Stromal cell of bone marrow (primary cell): ENCODE measurements at regions not wholly inside any gene's neighbourhood (a gene's known extent, or its start where the extent isn't known, plus 50 kb on each side); places are given as distances from the start of the nearest gene placed in this dataset.

Experiments used
- DNase-seq: peaks from one replicate; pipeline ENCODE4 v3.0.0-alpha.2; 2012; ENCODE audit warnings: low read depth

GRCh38 chr13:22428188-22428828 lies 752.5 kb upstream of the SGCG start:
- peak; percentile 5 for DNase-seq

GRCh38 chr13:22432690-22433089 lies 748.1 kb upstream of the SGCG start:
- DNase-seq = no peak

DNA sequence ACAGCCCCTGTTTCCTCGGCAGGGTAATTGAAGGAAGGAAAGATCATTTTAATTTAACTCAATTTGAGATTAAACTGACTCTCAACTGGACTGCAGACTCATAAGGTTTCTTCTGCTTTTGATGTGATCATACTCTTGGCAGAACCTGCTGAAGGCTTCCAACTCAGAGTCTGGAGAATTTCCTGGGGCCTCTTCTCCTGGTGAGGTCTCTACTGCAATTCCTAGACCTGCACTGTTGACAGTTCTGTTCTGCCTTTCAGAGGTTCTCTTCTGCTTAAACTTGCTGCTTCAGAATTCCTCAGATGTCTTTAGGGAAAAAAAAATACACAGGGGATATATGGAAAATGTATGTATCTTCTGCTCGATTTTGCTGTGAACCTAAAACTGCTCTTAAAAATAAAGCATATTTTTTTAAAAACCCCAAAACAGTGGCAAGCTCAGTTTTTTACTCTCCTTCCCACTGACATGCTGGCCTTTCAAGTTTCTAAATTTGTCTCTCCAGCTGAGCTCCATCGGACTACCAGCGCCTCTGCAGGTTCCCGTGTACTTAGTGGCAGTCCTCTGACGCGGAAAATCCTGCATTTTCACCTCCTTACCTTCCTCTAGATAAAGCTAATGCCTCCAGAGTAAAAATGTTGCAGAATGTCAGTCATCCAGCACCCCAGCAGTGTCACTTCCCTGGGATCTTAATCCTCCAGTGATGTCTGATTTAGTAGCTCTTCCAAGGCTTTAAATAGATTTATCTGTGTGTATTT lies 733.5 kb upstream of the SGCG start:
- no peak for DNase-seq

GRCh38 chr13:22449251-22449650 lies 731.5 kb upstream of the SGCG start:
- no peak for DNase-seq

- DNase-seq = peak; percentile 8
These were observed 729.4 kb upstream of the SGCG start for GRCh38 chr13:22451327-22451741.

DNA sequence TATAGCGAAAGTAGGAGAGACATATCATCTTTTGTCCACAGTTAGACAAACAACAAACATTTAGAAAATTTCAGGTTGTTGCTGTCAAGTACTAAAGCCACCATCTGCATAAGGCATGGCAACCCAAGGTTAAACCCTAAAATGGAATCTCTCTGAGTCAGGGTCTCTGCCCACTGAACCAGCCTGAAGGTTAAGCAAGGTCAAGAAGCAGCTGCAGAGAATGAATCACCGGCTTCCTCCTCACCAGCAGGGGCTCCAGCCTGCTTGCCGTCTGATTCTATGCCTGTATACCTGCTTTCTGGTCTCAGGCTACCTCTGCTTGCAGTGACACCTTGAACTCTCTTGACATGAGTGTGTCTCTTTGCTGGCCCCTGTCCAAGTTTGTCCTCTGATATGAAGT lies 726.2 kb upstream of the SGCG start:
- DNase-seq = no peak

GRCh38 chr13:22455036-22455435 lies 725.7 kb upstream of the SGCG start:
- DNase-seq = no peak

GRCh38 chr13:22461854-22462490 lies 718.8 kb upstream of the SGCG start:
- DNase-seq = no peak

- no peak for DNase-seq
These were observed 717.7 kb upstream of the SGCG start for GRCh38 chr13:22463089-22463488.

DNA sequence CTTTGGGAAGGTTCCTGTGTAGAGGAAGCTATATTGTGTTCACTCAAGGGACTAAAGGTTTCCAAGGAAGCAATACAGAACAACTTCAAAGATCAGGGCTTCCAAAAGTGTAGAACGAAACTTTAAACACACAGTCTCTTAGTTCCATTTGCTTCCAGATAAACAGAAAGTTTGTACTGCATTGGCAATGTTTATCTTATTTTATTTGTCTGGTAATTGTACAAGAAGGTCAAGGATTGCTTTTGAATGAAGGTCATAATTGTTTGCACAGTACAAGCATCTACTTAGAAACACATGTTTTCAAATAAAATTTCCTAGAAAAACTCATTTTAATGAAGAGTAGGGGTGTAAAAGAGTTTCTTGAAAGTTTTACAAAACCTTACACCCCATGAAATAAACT lies 712.7 kb upstream of the SGCG start:
- no peak for DNase-seq

- no peak for DNase-seq
These were observed 712.0 kb upstream of the SGCG start for GRCh38 chr13:22468824-22469223.

DNA sequence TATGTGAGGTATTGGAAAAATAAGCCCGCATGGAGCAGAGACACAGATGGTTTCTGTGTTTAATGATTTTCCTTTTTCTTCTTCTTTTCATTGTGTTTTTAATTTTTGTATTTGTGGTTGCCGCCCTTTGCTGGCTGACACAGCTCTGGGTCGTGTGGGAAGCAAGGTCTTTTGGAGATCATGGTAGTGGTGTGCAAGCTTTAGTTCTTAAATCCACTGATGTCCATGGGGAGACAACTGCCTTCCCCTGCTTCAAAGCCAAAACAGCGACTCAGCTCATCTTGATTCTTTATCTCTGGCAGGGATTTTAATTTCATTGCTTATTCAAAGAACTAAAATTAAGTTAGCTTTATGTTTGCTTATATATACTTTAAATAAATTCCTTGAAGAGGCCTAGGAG lies 711.3 kb upstream of the SGCG start:
- no peak for DNase-seq

GRCh38 chr13:22470075-22470474 lies 710.7 kb upstream of the SGCG start:
- no peak for DNase-seq

DNA sequence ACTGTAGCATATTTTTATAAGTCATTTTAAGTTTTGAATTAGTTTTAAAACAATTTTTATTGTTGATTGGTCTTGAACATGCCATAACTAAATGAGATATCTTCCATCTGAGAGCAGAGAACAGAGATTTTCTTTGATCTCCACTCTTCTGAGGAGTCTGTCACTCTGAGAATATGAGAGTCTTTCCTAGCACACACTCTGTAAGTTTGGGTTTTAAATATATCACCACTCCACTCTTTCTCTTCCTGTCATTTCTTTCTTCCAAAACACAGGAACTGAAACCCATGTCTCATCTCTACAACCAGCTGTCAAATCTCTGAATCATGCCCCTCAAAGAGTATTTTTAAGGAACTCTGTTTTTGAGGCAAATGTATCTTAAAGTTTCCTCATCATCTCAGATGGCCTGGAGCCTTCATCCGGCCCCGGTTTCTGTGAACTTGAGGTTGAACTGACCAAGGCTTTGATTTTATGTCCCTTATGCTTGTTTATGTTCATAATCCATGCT lies 698.2 kb upstream of the SGCG start:
- no peak for DNase-seq

DNA sequence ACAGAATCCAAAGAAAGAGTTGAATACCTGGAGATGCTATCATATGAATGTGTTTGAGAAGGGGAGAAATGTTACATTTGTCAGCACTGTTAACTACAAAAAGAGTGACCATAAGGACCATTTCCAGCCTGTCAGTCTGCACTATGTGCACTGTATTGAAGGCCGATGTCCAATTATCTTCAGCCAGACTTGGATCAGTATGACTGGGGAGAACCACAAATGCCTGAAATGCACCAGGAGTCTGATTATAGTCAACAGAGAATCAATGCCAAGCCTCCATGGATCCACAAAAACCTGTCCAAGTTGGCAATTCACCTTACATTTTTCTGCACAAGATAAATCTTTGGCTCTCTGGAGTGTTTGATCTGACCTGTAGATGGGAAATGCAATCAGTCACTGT lies 697.5 kb upstream of the SGCG start:
- no peak for DNase-seq

DNA sequence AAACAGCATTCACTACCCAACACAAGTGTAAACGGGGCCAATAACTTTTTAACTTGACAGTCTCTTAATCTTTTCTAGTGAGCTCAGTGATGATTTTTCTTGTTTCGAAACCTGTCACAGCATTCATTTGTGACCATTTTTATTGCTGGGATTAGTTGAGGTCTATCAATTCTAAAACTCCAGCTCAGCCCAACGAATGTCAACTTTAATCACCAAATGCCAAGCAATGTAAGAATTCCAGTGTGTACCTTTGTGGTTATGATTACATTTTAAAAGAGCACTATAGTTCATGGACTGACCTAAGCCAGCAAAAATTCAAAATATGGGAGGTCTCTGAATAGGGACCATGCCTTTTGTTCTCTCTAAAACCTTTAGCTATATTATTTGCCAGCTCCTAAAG lies 694.3 kb upstream of the SGCG start:
- DNase-seq = no peak

- no peak for DNase-seq
These were observed 692.8 kb upstream of the SGCG start for GRCh38 chr13:22487932-22488331.

DNA sequence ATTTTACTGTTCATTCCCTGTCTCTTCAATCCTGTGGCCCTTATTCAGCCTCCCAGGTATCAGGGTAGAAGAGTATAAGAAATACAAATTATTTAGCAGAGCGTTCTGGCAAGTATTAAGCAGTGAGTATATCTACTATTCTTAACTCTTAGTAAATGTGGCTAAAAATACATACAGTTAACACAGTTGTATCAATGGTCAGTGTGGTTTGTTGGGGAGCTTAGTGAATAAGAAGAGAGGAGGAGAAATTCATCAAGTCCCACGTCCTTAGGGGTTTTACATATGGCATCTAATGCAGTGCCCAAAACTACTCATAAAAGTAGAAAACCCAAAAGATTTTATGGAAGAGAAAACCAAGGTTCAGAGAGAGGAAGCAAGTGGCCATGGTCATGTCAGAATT lies 691.0 kb upstream of the SGCG start:
- DNase-seq = no peak

- DNase-seq = no peak
These were observed 685.0 kb upstream of the SGCG start for GRCh38 chr13:22495819-22496218.

DNA sequence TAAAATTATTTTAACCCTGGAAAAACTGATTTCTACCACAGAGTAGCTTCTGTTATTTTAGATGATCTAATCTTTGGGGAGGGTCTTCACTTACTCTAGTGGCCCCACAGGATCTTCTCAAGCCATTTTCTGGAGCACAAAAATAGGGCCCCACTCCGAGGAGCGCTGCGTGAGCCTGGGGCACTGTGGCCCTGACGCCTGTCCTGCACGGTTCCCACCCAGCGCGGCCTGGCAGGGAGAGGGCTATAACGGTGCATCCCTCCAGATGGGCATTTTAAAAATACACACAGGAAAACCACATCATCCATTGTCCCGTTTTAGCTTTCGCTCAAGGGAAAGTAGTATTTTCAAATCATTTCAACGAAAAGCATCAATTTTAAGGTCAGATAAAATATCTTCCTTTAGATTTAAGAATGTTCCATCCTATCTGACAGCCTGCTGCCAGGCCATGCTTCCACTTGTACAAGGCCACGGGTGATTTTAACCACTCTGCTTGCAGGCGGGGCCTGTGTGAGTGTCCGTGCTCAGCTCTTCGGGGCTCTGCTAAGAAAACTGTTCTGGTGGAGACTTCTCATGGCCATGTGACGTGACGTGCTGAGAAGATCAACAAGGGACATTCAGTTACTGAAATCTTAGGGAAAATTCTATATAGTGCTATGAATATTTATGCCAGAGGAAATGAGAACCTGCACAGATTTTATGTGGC lies 683.8 kb upstream of the SGCG start:
- no peak for DNase-seq

DNA sequence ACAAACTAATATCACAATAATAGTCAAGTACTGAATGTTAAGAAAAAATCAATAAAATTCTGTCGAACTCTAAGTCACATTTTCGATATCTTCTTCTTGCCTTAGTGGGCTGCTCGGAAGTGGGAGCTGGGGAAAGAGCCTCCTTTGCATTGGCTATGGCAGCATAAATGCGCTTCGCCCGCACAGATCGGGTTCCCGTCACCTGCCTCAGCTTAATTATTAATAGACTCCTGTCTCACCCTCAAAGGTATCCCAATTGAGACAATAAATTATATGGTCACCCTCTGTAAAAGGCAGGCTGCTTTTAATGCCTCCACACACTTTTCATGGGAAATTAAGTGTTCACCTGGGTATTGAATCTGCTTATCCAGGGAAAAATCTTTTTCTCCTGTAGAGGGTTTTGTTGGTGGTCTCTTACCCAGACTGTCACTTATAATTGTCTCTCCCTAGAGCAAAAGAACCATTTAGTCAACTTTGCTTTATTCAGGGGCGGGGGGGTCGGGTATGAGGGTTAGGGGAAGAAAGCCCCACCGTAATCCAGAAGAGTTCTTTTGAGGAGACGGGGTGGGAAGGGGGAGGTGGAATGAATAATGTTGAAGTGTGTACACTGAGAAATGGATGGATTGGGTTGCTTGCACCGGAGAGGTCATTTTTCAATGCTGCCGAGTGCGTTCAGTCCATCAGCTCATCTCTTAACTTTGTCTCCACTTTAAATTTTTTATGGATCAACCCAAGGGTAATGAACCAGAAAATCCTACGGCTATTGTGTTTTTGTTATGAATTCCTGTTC lies 682.6 kb upstream of the SGCG start:
- DNase-seq = no peak

GRCh38 chr13:22499919-22500318 lies 680.9 kb upstream of the SGCG start:
- DNase-seq = no peak
